Thyroid gland (tissue), 4 donors: ENCODE measurements at regions not wholly inside any gene's neighbourhood (a gene's known extent, or its start where the extent isn't known, plus 50 kb on each side); places are given as distances from the start of the nearest gene placed in this dataset.

Experiments
- CTCF ChIP-seq, 6 experiments: fragments of 200-600 bp in 3 of 6; fragments of 450-650 bp in 3 of 6; sonication (generic) in 3 of 6; IDR thresholded peaks; one replicate each; pipeline ENCODE4 v1.5.1; 2016 to 2019; ENCODE audit warnings: antibody characterized with exemption in 6 of 6, mild to moderate bottlenecking in 2 of 6, inconsistent platforms in 1 of 6, moderate library complexity in 1 of 6
- POLR2A ChIP-seq, 2 donors: fragments of 450-650 bp; IDR thresholded peaks; one replicate each; pipeline ENCODE4 v1.6.1; 2017; ENCODE audit warnings: antibody characterized with exemption in 2 of 2, mild to moderate bottlenecking in 2 of 2, moderate library complexity in 1 of 2

GRCh38 chr18:1593091-1593490, 688.4 kb downstream of the ADCYAP1 start:
- TF ChIP-seq CTCF (IDR thresholded peaks at IDR 0.05) (no peak), POLR2A (IDR thresholded peaks at IDR 0.05) (no peak)
